NCI-H1105 treated with DMSO at 0.1 percent for 48 hours (cell line): ENCODE measurements at regions not wholly inside any gene's neighbourhood (a gene's known extent, or its start where the extent isn't known, plus 50 kb on each side); places are given as distances from the start of the nearest gene placed in this dataset.
"Not testable (repeated sequence)": the region's sequence is repeated elsewhere in the genome, so short reads cannot be mapped to it uniquely, and the experiment has no call there.

Source experiments
- DNase-seq: peaks from one replicate; lab custom pipeline; 2025; lab: John Stamatoyannopoulos, UW

DNA sequence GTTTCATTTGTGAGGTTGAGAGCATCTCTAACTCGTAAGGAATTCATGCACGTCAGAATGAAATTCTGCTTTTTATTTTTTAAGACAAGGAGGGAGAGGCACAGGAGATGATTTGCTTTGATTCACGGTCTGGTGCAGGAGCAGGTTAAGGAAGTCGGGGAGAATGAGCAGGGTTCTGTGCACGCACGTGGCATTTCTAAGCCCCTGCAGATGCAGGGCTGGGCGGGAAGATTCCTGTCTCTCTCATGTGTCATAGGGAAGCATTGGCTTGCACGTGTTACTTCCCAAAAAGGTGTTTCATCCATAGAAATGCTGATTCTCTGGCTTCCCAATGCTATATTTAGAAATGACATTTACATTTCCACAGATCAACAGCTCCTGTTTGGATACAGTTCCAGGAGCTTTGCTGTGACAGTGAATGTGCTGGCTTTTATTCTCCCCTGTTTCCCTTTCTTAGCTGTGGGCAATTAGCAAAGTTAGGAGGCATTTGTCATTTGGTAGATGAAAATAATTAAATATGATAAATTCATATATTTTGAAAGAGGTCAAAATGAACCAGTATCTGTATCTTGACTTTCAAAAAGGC lies 119.7 kb upstream of the ZFP64 start:
- DNase-seq: no peak

- DNase-seq: no peak
These were observed 117.6 kb upstream of the ZFP64 start for GRCh38 chr20:52309181-52309580.

DNA sequence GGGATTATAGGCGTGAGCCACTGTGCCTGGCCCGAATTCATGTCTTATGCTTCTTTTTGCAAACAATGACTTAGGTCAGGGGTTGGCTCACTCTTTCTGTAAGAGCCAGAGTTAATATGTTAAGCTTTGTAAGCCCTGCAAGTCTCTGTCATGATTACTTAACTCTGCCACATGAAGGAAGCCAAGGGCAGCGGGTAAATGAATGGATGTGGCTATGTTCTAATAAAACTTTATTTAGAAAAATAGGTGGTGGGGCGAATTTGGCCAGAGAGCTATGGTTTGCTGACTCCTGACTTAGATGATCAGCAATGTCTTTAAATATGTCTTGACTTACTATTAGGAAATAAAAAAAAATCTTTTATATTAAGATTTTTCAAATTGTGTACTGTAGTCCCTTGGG lies 114.9 kb upstream of the ZFP64 start:
- DNase-seq: no peak

DNA sequence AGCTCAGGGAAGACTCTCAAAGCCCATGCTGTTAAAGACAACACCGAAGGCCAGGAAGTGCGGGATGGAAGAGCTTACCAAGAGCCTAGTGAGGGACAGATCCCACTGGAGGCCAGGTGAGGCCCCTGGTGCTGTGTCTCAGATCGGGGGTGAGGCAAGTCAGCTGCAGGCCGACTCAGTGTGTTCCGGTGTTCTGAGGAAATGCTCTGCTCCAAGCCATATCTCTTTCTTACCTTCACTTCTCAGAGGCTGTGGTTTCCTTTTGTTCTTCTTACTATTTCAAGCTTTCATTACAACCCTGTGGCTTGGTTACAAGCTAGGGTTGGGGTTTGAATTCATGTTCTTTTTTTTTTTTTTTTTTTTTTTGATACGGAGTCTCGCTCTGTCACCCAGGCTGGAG lies 114.3 kb upstream of the ZFP64 start:
- DNase-seq: no peak

GRCh38 chr20:52305024-52305645 lies 113.6 kb upstream of the ZFP64 start:
- no peak for DNase-seq

GRCh38 chr20:52303281-52303950 lies 111.8 kb upstream of the ZFP64 start:
- DNase-seq: no peak

DNA sequence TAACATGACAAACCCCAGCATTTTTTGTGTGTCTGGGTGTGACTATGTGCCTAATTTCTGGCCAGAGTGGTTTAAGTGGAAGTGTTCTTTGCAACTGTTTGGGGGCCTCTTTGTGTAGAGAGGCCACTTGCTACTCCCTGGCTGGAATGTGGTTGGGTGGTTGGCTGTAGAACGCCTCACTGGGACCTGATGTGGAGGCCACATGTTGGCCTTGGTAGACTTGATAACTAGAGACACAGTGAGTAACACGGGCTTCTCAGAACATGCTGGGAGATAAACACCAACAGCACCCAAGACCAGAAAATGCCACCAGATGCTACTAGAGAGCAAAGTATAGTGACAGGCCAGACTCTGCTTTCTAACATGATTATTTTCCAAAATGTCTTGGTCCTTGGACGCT lies 111.2 kb upstream of the ZFP64 start:
- no peak for DNase-seq

DNA sequence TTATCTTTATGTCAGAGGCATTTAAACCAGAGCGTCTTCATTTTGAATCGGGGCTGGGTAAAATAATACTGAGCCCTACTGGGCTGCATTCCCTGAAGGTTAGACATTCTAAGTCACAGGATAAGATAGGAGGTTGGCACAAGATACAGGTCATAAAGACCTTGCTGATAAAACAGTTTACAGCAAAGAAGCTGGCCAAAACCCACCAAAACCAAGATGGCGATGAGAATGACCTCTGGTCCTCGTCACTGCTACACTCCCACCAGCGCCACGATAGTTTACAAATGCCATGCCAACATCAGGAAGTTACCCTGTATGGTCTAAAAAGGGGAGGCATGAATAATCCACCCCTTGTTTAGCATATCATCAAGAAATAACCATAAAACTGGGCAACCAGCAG lies 110.5 kb upstream of the ZFP64 start:
- not testable (repeated sequence) for DNase-seq

GRCh38 chr20:52295556-52295955 lies 104.0 kb upstream of the ZFP64 start:
- DNase-seq: no peak

- no peak for DNase-seq
These were observed 102.6 kb upstream of the ZFP64 start for GRCh38 chr20:52294106-52294628.

DNA sequence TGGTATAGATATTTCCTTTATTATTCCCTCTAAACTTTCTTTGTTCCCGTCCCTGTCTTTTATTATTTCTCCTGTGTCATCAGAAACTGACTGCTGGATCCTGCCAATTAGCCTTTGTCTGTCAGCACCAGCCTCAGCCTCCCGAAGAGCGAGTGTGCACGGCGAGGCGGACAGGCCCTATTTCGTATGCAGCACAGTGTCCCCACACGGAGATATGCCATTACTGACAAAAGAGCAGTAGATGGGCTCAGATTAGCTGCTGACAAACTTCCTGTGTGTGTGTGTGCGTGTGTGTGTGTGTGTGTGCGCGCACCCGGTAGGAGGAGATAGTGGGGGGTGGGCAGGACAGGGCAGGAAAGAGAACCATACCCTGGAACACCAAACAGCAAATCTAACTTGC lies 99.5 kb upstream of the ZFP64 start:
- DNase-seq: no peak

DNA sequence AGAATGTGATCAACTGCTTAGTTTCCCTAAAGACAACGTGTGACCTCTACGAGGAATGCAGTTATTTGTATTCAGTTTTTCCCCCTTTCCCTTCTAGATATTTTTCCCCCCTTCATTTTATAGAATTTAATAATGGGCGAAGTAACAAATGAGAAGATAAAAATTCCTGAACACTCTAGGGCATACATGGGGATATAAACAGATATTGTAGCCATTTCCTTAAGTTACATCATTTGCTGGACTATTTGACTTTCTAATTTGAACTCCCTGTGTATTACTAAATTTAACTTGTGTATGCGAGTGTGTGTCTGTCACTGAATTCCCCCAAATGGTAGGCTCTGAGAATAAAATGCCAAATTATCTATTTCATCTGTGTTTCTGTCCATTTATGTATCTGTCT lies 99.0 kb upstream of the ZFP64 start:
- DNase-seq: no peak

DNA sequence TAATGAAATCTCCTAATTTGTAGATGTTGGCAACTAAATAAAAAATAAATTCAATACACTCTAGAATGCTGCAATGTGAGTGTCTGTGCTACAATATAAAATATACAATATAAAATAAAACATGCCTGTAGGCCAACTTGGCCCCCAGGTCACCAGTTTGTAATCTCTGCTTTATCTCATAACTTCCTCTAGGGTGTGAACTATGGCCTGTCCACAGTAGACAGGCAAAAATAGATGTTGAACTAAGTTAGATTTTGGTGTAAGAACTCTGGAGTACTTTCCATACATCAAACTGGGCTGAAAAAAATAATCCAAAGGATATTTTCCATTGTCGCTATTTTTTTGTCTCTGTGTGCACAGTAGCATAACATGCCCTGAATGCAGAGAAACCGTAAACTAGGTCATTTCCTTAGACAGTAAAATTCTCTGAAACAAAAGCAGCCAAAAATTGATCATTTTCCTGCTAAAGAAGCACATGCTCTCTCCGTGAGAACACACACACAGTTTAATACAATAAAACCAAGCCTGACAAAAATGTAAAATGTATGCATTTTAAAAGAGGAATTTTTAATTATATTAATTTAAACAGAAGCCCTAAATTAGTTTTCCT lies 98.5 kb upstream of the ZFP64 start:
- no peak for DNase-seq

DNA sequence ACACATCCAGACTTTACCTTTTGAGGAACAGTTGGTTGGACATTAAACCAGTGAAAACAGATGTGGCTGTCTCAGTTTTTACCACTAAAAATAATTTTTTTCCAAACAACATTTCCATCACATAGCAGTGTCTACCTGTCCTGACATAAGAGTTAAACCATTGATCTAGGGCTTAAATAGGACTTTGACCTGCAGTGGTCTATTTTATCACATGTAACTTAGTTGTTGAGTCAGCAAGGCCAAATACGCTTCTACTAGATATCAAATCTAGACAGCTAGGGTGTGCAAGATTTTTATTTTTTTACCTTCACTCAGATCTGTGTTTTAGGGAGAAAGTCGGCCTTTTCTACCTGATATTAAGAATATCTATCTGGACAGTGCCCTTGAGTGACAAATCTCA lies 88.8 kb upstream of the ZFP64 start:
- no peak for DNase-seq

GRCh38 chr20:52279706-52280105 lies 88.1 kb upstream of the ZFP64 start:
- no peak for DNase-seq

DNA sequence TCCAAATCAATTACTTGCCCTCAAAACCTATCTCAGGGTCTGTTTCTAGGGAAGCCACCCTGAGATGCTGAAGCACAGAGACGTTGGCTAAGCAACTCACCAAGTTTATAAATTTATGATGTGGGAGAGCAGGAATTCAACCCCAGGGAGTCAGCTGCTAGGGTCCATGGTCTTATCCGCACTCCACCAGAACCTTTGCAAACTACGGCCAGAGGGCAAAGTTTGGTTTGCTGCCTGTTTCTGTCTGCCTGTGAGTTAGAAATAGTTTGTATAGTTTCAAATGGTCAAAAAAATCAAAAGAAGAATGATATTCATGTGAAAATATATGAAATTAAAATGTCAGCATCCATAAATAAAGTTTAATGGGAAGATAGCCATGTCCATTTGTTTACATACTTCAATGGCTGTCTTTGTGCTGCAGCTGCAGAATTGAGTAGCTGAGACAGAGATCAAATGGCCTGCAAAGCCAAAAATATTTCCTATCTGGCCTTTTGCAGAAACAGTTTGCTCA lies 83.7 kb upstream of the ZFP64 start:
- DNase-seq: no peak

- DNase-seq: no peak
These were observed 79.1 kb upstream of the ZFP64 start for GRCh38 chr20:52270696-52271095.

DNA sequence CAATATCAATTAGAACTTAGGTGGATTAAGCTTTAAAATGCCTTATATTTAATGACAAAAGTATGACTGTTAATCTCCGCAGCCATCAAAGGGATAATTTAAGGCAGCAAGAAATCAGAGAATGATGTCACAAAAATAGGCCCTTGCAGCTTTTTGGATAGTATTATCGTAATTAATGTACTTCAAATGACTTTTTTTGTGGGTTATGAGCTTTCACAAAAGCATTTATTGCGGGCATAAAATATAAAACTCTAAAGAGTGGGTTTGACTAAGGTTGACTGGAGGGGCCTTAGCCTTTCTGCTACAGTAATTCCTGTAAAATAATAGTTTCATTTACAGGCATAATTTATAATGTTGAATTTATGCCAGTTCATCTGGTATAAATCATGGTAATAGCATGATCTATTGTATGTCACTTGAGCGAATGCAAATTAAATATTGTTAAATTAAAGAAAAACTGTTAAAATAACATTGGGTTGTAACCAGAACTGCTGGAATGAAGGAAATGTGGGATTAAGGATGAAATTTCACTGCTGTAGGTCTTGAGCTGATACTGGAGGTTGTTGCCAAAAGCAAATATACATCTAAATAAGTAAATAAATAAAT lies 78.5 kb upstream of the ZFP64 start:
- no peak for DNase-seq

DNA sequence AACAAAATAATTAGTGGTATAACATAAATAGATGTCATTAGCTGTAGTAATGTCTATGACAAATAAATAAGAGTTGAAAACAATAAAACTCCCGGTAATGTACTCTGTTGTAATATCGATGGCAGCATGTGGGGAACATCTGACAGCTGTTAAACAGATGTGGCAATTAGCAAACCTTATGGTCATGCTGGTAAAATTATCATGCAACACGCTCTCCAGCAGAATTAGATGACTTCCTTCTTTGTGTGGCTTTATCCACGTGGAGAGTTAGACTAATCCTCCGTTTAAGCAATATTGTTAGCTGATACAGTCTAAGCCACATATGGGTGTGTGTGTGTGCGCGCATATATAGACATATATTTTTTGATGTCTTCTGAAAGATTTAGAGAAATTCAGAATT lies 77.7 kb upstream of the ZFP64 start:
- no peak for DNase-seq

DNA sequence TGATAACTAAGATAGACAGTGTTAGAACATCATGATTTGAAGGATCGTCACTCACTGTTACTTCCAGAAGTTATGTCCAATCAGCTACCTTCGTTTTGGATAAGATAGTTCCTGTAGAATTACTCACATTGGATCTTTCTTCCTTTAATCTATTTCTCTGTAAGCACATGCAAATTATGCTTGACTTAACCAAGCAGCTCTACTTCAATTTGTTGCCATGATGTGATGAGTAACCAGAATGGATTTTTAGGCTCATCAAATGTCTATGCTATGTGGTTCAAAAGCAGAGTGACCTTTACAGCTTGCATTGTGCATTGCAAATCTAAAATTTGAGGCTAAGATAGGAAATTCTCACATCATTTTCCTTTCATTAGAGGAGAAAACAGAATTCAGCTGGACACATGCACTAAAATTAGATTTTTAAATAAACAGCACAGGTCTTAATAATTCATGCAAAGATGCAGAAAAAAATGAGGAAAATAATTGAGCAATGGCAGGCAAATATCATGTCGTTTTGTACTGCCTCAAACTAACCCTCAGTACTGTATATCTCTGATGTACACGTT lies 76.7 kb upstream of the ZFP64 start:
- DNase-seq: no peak

GRCh38 chr20:52267418-52267817 lies 75.8 kb upstream of the ZFP64 start:
- DNase-seq: no peak

GRCh38 chr20:52263757-52264156 lies 72.2 kb upstream of the ZFP64 start:
- no peak for DNase-seq
